ENCODE measurements at regions not wholly inside any gene's neighbourhood (a gene's known extent, or its start where the extent isn't known, plus 50 kb on each side); places are given as distances from the start of the nearest gene placed in this dataset.

- no peak overlapping the region for H3K9ac ChIP-seq (ENCODE audit: low read depth in 1 of 2, low read length in 2 of 2)
- 78% methylated on average over 4 of the region's 4 CpGs for WGBS
- no peak overlapping the region for H3K4me3 ChIP-seq (ENCODE audit: low read depth in 1 of 3, low read length in 3 of 3)
- H3K27ac ChIP-seq (ENCODE audit: low read depth in 1 of 2, low read length in 2 of 2), result no peak overlapping the region
- no peaks in the 10 kb centered on the region for H3K27me3 ChIP-seq (ENCODE audit: control insufficient read depth in 4 of 4, insufficient read depth in 4 of 4, low read length in 3 of 4)
- H3K36me3 ChIP-seq (ENCODE audit: control insufficient read depth in 4 of 4, insufficient read depth in 3 of 4, low read depth in 1 of 4, low read length in 3 of 4), result no peaks in the 10 kb centered on the region
- no peaks in the 10 kb centered on the region for H3K4me1 ChIP-seq (ENCODE audit: control insufficient read depth in 4 of 4, insufficient read depth in 4 of 4, low read length in 3 of 4)
- H3K9me3 ChIP-seq (ENCODE audit: control insufficient read depth in 4 of 4, low read length in 3 of 4), result no peaks in the 10 kb centered on the region
- TF ChIP-seq FOXA2 (IDR thresholded peaks at IDR 0.05) (no peak), EGR1 (IDR thresholded peaks at IDR 0.05; ENCODE audit: low read depth in 2 of 2) (no peak), MAX (IDR thresholded peaks at IDR 0.05) (no peak), SP1 (IDR thresholded peaks at IDR 0.05) (no peak), YY1 (IDR thresholded peaks at IDR 0.05) (no peak), RAD21 (IDR thresholded peaks at IDR 0.05) (no peak), FOXA1 (IDR thresholded peaks at IDR 0.05) (no peak), GABPA (IDR thresholded peaks at IDR 0.05 in 1 of 2, conservative IDR thresholded peaks at IDR 0.05 in 1 of 2) (no peak), HNF4A (conservative IDR thresholded peaks at IDR 0.05) (no peak), RXRA (IDR thresholded peaks at IDR 0.05) (no peak)
- no peak for DNase-seq (ENCODE audit: low spot score)
Measured at GRCh38 chr3:109963831-109964230, 626.5 kb upstream of the DPPA4 start.

- peaks cover 0 to 3% (median 0%) of the 10 kb centered on the region in 4 donors for H3K9me3 ChIP-seq (ENCODE audit: control insufficient read depth in 4 of 4, low read length in 3 of 4)
- no peak overlapping the region for H3K27ac ChIP-seq (ENCODE audit: low read depth in 1 of 2, low read length in 2 of 2)
- TF ChIP-seq, protein P1, sequence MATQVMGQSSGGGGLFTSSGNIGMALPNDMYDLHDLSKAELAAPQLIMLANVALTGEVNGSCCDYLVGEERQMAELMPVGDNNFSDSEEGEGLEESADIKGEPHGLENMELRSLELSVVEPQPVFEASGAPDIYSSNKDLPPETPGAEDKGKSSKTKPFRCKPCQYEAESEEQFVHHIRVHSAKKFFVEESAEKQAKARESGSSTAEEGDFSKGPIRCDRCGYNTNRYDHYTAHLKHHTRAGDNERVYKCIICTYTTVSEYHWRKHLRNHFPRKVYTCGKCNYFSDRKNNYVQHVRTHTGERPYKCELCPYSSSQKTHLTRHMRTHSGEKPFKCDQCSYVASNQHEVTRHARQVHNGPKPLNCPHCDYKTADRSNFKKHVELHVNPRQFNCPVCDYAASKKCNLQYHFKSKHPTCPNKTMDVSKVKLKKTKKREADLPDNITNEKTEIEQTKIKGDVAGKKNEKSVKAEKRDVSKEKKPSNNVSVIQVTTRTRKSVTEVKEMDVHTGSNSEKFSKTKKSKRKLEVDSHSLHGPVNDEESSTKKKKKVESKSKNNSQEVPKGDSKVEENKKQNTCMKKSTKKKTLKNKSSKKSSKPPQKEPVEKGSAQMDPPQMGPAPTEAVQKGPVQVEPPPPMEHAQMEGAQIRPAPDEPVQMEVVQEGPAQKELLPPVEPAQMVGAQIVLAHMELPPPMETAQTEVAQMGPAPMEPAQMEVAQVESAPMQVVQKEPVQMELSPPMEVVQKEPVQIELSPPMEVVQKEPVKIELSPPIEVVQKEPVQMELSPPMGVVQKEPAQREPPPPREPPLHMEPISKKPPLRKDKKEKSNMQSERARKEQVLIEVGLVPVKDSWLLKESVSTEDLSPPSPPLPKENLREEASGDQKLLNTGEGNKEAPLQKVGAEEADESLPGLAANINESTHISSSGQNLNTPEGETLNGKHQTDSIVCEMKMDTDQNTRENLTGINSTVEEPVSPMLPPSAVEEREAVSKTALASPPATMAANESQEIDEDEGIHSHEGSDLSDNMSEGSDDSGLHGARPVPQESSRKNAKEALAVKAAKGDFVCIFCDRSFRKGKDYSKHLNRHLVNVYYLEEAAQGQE (IDR thresholded peaks at IDR 0.05), result peak; percentile 32
- TF ChIP-seq JUND (IDR thresholded peaks at IDR 0.05), result no peak
- H3K4me1 ChIP-seq (ENCODE audit: control insufficient read depth in 4 of 4, insufficient read depth in 4 of 4, low read length in 3 of 4), result no peaks in the 10 kb centered on the region
- no peak for DNase-seq (ENCODE audit: low spot score)
- no peaks in the 10 kb centered on the region for H3K27me3 ChIP-seq (ENCODE audit: control insufficient read depth in 4 of 4, insufficient read depth in 4 of 4, low read length in 3 of 4)
- no peak overlapping the region for H3K4me3 ChIP-seq (ENCODE audit: low read depth in 1 of 3, low read length in 3 of 3)
- WGBS, result 31% methylated on average over 4 of the region's 4 CpGs
- H3K9ac ChIP-seq (ENCODE audit: low read depth in 1 of 2, low read length in 2 of 2), result no peak overlapping the region
- H3K36me3 ChIP-seq (ENCODE audit: control insufficient read depth in 4 of 4, insufficient read depth in 3 of 4, low read depth in 1 of 4, low read length in 3 of 4), result no peaks in the 10 kb centered on the region
Measured at GRCh38 chr3:109973733-109974132, 636.4 kb upstream of the DPPA4 start.

DNA sequence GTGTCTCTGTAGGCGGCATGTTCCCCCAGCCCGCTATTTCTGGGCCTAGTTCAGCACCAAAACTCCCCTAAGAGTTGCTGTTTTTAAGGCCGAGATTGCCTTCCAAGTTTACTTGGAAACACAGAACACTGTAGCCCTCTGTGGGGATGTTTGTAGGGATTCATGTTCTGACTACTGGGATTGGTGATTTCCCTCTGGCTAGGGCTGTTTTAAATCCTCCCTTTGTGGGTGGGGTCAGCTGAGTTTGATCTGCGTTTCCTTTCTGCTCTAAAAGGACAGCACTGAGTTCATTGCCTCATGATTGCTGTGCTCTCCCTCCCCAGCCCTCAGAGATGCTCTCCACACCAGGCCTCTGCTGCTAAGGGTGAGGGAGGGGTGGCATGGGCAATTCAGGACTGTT is 640.6 kb upstream of the DPPA4 start:
- Histone ChIP-seq H3K36me3 (ENCODE audit: control insufficient read depth in 4 of 4, insufficient read depth in 3 of 4, low read depth in 1 of 4, low read length in 3 of 4) (no peaks in the 10 kb centered on the region), H3K9me3 (ENCODE audit: control insufficient read depth in 4 of 4, low read length in 3 of 4) (peaks cover 0 to 3% (median 0%) of the 10 kb centered on the region in 4 donors), H3K4me1 (ENCODE audit: control insufficient read depth in 4 of 4, insufficient read depth in 4 of 4, low read length in 3 of 4) (no peaks in the 10 kb centered on the region), H3K4me3 (ENCODE audit: low read depth in 1 of 3, low read length in 3 of 3) (no peak overlapping the region), H3K27ac (ENCODE audit: low read depth in 1 of 2, low read length in 2 of 2) (no peak overlapping the region), H3K27me3 (ENCODE audit: control insufficient read depth in 4 of 4, insufficient read depth in 4 of 4, low read length in 3 of 4) (no peaks in the 10 kb centered on the region), H3K9ac (ENCODE audit: low read depth in 1 of 2, low read length in 2 of 2) (no peak overlapping the region)
- TF ChIP-seq, protein P1 (IDR thresholded peaks at IDR 0.05), result no peak
- TF ChIP-seq RAD21 (IDR thresholded peaks at IDR 0.05) (no peak), ATF3 (IDR thresholded peaks at IDR 0.05) (no peak), CTCF (IDR thresholded peaks at IDR 0.05; ENCODE audit: low read depth, low read length, missing input control) (no peak), HNF4A (conservative IDR thresholded peaks at IDR 0.05) (no peak), NR2F2 (IDR thresholded peaks at IDR 0.05) (no peak), TAF1 (conservative IDR thresholded peaks at IDR 0.05) (no peak), MAX (IDR thresholded peaks at IDR 0.05) (no peak), GABPA (IDR thresholded peaks at IDR 0.05 in 1 of 2, conservative IDR thresholded peaks at IDR 0.05 in 1 of 2) (no peak), YY1 (IDR thresholded peaks at IDR 0.05) (no peak), EGR1 (IDR thresholded peaks at IDR 0.05; ENCODE audit: low read depth in 2 of 2) (no peak), SP1 (IDR thresholded peaks at IDR 0.05) (no peak), RXRA (IDR thresholded peaks at IDR 0.05) (no peak), HNF4G (IDR thresholded peaks at IDR 0.05) (no peak)
- 76% methylated on average over 4 of the region's 4 CpGs for WGBS
- DNase-seq (ENCODE audit: low spot score), result no peak
